HG02981 (cell line): ENCODE measurements at regions not wholly inside any gene's neighbourhood (a gene's known extent, or its start where the extent isn't known, plus 50 kb on each side); places are given as distances from the start of the nearest gene placed in this dataset.

Experiments
- ATAC-seq: cut with Tn5 transposase; IDR thresholded peaks from one replicate; pipeline ENCODE4 v1.9.1; 2021; ENCODE audit warnings: mild to moderate bottlenecking, moderate library complexity; ENCODE audit not compliant: unreplicated experiment

DNA sequence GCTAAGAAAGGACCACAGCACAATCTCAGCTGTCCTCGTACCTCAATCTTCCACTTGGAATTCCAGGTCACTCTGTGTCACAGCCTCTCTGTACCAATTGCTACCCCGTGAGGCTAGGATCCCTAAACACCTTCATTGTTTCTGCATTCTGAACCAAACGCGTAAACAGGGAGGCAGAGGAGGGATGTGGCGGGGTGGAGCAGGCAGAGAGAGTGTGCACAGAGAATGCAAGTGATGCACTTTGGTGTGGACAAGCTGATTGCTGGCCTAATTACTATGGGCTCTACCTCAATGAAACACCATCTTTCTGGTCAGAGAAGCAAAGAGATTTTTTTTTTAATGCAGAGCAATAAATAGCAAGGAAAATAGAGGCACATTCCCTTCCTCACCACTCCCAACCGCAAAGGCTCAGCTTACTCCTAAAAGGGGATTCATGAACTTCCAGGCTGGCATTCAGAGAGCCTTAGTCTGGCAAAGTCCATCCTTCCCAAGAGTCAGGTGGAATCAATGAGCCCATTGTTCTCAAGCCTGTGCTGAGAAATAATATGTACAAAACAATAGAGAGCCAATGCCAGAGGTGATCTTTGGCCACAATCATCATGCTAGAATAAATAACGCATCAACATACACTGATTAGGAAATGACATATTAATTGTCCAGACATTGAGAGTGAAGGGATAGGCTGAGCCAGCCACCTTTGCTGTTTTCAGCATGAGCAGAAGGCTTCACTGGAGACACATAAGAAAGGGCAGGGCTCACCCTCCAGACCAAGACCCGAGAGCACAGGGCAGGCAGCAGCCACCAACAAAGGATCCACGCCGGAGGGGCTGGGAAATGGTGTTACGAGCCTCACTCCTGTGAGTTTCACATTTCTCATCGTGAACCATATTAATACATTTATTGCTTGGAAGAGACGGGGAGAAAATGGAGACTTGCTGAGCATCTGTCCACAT is 278.8 kb downstream of the ENC1 start:
- ATAC-seq, result no peak

DNA sequence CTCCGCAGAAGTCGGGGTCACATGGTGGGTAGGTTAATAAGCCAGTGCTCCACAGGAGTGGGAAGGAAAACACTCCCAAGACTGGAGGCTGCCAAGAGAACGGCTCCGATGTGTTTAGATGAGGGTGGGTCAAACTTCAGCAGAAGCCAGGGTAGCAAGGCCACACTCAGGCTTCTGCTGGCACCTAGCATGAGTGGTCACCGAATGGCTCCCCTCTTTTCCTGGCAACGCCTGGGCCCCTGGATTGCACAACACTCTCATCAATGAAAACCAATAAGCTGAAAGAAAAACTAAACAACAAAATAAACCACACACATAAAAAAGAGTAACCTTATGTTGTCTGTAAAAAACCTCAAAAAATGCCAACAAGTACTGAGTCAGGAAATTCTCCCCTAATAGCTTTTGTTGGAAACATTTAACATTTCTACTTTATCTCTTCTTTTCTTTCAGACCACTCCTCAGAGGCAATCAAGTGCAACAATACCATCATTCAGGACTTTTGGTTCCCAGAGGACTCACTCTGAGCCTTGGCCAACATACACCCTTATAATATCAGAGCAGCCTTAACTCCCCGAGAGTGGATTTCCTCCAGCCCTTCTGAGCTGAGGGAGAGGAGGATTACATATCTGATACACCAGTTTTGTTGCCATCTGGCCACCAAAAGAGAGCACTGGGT is 279.9 kb downstream of the ENC1 start:
- ATAC-seq, result no peak

DNA sequence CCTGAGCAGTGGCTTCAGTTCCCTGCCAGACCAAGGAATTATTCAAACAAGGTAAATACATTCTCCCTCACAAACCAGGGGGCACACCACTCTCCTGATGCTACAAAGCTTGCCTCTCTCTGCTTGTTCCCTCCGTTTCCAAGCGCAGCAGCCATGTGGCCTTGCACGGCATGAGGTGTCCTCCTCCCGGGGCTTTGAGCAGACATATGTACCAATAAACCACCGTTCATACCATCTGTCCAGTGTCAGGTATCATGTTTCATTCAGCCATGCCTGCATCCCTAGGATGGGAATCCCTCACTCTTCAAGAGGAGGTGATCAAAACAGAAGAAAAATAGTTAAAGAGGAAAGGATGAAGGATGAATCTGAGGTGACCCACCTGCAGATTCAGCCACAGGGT is 282.7 kb downstream of the ENC1 start:
- no peak for ATAC-seq

DNA sequence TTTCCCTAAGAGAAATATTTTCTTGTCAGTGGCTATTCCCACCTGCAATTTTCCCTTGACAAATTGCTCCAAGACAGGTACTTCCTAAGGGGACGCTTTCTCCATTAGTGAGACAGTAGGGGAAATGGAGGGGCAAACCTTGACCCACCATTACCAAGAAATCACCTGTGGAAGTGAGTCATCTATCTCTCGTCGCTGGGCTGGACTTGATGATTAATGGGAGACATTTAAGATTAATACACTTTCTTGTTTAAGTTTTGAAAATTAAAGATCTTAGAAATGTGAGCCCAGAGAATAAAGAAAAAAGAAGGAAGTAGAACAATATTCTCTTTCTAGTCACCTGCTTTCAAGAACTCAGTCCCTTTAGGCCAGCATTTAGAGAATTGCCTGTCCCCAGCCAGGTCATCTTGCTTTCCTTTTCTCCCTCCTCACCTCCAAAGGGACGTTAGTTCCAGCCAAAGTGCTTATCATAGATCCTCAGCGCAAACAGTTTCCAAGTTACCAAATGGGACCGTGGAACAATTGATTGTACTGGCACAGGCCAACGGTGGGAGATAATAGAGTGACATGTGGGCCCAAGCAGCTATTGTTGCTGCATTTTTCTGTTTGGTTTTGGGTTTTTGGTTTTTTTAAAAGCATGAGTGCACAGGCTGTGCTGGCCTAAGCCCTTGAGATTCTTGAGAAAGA is 284.4 kb downstream of the ENC1 start:
- no peak for ATAC-seq

DNA sequence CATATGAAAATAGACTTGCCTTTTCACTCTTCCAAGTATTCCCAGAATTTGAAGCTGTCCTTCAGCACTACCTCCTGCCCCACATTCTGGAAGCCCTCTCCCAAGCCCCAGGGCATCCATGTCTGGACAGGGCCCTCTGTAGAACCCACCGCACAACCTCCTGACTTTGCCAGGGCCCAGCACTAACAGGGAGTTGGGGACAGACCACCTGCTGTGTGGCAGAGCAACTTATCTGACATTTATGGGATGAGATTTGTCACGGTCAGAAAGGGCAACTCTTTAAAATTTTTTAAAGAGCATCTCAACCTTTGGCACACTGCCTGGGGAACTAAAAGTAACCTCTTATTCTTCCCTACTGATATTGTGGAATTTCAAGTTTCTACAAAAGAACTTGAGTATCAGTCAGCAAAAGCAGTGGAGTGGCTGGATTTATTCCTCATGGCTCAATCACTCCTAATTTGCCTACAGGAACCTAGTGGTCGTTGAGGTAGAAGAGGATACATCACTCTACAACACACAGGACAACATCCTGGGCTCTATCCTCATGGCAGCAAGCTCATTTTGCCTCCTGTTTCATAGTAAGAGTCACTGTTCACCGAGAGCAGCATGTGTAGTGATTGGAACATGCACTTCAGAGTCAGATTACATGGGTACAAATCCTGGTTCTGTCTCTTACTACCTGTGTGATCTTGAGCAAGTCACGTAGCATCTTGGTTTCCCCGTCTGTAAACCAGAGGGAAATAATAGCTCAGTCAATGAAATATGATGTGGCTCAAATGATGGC is 285.3 kb downstream of the ENC1 start:
- ATAC-seq, result no peak

DNA sequence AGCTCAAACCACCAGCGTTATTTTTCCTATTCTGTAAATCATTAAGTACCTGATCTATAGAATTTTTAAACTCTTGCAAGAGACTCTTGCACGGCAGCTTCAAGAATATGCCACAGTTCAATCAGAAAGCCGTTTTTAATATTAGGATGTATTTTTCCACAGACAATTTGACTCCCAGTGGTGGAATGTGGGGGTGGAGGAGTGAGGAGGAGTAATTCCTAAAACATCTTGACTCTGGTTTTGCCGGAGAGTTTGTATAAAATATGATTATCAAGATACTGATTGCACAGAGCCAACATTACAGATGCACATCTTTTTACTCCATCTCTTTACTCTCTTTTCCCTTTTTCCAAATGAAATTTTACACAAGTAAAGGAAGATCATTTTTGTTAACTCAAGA is 288.3 kb downstream of the ENC1 start:
- no peak for ATAC-seq

DNA sequence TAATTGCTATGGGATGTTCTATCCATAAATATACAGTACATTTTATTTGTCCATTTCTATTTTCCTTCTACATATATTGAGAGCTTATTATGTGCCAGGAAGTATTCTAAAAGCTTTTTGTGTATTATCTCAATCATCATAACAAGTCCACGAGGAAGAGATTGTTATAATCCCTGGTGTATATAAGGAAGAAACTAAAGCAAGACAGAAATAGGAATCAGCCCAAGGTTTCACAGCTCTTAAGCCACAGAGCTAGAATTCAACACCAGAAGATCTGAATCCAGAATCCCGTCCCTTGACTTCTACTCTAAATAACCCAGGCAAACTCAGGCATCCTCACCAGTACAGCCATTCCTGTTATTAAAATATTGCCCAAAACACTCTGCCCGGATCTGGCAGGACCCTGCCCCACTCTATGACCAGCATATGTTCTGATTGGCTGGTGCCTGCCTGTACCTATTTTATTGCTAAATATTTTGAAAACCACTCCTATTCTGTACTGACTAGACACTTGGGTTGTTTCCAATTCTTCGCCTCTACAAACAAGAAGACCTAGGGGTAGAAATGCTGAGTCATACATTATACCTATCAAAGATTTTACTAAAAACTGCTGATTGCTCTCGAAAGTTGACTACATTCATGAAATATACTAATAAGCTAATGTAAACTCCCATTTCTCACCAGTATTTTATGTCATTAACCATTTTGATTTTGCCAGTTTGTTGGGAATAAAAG is 297.4 kb downstream of the ENC1 start:
- no peak for ATAC-seq

DNA sequence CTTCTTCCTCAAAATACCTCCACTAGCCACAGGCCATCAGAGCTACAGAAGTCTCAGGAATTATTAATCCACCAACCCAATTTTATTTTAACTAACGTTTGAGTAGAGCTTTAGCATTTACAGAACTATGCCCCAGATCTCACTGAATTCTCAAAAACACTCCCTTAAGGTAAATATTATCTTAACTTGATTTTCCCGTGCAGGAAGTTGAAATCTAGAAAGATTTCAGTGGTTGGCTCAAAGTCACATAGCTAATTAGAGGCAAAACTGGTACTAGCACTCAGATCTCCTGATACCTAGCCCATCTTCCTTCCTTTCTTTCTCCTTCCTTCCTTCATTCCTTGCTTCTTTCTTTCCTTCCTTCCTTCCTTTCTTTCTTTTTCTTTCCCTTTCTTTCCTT is 298.3 kb downstream of the ENC1 start:
- ATAC-seq, result no peak

DNA sequence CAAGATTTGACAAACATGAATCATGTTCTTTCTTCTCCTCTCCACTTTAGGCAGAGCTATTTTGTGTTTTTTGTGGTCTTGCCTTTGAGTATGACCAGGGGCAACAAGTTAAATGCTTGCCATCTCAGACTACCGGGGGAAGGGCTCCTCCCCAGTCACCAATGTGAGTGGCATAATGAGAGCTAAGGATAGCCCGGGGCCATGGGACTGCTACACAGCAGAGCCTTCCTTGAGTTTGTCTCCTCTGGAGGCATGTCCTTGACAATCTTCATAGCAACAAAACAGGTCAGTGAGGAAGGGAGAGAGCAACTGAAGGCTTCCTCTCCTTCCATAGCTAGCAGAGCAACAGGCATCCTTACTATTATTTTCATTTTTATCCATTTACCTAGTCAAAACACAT is 299.3 kb downstream of the ENC1 start:
- ATAC-seq, result no peak

DNA sequence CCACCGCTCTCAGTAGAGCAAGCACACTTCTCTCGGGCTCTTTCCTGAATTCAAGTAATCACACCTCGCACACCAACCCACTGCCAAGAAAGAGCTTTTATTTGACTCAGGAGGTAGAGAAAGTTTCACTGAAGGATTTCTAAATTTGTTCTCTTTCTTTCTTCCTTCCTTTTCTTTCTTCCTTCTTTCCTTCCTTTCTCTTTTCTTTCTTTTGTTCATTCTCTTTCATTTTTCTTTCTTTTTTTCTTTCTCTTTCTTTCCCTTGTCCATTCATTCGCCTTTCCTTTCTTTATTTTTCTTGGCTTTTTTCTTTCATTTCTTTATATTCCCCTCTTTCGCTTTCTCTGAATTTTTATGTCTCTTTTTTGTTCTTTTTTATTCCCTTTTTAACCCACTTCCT is 300.1 kb downstream of the ENC1 start:
- ATAC-seq, result no peak

DNA sequence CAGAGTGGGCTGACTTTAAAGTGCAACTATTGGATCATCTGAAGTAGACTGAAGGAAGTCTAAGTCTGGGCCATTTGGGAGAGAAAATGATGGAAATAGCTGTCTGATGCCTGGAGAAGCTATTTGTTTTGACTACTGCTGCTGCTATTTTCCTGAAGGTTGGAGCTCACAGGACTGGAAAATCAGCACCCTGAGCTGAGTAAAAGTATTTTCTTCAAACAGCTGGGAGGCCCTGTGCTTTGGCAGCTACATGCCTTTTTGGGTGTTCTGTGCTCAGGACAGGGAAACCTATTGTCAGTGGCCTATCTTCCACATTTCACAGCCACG is 302.6 kb downstream of the ENC1 start:
- ATAC-seq, result no peak

DNA sequence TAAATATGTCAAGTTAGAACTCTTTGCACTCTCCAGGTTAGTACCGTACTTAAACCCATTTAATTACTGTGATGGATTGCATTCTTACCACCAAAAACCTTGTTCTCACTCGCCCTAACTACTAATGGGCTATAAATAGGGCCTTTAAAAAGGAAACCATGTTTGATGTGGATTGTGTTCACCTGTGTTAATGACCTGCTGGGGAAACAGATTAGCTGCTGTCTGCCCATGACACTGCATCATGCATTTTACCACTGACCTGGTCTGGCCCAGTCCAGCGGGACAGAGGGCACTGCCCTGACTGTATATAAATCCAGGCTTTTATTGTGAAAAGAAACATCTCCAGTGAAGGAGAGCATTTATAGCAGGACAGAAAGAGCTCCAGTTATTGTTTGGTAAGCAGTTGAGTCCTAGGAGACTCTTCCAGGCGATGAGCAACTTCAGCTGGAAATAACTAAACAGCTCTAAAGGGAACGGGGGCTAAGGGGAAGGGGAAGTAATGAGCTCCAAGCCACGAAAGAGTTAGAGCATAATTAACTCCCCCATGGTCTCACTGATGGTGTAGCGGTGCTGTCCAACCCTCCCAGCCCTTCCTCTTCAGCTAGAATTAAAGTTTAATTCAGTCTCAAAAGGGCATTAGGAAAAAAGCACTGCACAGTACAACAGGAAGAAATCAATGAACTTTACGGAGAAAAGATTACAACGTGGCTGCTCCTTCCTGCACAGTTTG is 303.1 kb downstream of the ENC1 start:
- no peak for ATAC-seq

DNA sequence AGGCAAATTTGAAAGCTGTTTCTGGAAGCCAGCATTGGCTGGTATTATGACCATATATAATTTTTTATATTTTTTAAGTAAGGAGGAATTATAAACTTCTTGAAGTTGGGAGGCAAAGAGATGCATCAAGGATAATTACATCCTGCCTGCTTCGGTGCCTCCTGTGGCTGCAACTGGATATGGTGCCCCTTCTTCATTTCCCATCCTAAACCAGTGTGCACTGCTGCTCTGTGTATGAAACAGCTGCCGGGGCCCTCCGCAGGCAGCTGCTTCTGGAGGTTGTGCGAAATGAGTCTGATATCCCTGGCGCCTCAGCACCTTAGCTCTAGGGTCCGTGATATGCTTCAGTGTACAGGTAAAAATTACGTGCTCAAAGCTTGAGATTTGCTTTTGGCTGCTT is 304.2 kb downstream of the ENC1 start:
- no peak for ATAC-seq

DNA sequence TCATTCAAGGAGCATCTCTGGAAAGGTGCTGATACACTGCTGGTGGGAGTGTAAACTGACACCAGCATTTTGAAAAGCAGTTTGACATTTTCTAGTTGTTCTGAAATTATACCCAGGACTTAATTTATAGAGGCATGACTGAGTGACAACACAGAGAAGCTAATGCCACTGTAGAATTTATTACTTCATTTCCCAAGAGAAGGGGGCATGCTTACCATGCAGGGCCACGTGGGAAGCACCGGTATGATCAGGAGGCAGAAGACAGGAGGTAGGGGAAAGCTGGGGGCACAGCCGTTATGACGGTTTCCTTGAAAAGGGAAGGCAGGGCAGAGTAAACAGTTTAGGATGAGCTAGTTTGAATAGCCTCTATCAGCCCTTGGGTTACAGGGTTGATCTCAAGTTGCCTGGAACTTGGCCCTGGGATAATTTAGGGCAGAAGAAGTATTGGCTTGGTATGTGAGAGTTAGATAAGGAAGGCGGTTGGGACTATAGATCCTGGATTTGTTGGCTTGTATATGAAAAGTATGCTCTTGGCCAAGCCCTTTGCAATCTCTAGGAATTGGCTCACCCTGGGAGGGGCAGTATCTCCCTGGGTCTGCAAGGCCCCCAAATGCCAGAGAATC is 305.7 kb downstream of the ENC1 start:
- no peak for ATAC-seq

DNA sequence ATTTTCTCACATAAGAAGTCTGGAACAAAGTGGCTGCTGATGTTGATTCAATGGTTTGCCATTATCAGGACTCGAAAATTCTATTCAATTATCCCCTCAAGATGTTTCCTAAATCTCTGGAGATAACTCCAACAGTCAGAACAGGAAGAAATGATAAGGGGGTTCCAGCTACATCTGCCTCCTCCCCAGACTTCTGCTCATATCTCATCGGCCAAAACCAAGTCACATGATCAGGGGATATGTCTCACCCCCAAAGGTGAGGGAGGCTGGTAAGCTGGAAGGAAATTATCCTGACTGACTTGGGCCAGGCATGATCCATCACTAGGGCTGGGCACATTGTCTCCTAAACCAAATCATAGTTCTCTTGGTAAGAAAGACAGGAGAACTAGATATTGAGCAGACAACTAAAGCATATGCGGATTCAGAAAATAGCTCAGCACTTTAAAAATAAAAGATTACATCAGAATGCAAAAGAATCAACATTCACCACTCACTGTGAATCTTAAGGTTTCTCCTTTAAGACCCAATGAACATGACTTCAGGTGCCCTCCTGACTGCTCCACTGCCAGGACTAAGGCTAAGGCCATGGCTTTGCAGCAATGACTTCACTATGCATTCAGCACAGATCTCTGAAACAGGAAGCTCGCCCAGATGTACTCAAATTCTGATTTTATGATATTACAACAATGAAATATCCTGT is 306.3 kb downstream of the ENC1 start:
- no peak for ATAC-seq

DNA sequence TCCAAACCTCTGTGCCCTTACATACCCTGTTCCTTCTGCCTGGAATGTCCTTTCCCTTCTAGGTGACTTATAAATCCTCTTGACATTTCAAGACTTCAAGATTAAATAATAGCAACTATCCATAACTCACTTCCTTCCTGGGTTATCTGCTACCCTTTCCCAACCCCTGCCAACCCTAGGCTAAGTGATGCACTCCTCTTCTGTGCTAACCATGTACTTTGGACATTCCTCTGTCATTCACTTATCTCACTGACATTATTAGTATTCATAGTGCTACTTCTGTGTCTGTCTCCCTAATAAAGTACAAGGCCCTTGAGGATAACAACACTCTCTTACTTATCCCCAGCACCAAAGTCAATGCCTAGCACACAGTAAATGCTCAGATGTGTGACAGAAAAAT is 307.1 kb downstream of the ENC1 start:
- no peak for ATAC-seq

DNA sequence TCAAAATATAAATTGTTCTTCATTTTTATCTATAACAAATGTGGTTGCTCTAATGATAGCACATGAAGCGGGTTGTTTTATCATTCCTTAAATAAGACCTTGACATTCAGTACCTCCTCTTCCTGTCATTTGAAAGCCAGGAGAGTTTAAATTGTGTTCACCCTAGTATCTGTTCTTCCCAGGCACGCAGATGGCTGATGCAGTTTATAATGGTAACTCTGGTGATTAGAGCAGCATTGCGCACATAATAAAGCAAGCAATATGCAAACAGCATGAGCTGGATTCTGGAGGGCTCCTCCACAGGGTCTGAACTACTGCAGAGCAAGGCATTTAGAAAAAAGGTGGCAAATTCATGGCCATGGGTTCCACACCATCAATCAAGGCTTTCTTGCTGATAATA is 307.8 kb downstream of the ENC1 start:
- no peak for ATAC-seq

DNA sequence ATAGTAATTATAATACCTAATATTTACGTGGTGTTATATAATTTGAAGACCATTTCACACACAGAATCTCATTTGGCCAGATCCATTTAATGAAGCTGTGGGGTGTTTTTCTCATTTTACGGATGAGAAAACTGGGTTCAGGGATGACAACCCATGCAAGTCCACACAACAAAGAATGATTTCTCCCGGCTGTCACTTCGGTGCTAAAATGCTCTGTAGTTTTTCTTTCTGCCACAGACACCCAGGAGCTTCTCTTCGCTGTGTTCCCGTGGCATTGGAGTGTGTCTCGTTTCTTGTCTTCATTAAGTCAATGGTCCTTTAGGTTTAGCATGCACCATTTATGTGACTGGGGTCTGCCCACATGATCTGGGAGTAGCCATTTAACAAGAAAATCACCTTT is 308.5 kb downstream of the ENC1 start:
- no peak for ATAC-seq

DNA sequence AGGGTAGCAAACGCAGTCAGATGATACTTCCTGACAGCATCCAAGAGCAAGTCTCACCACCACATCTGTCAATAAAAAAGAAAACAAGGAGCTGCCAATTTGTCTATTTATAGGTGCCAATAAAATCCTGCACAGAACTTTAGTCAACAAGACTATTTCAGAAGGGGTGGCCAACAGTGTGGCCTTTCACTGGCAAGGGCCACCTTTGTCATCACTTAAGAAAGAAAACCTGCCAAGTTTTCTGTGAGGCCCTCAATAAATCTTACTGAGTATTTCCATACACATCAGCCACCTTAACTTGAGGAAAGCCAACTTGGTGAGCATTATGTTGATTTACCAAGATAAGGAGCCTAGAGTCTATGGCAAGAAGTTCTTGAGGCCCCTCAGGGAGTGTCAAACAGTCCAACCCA is 312.3 kb downstream of the ENC1 start:
- no peak for ATAC-seq
